BE2C (cell line): ENCODE measurements at regions not wholly inside any gene's neighbourhood (a gene's known extent, or its start where the extent isn't known, plus 50 kb on each side); places are given as distances from the start of the nearest gene placed in this dataset.

ENCODE experiments used
- DNase-seq: peaks from one replicate; pipeline ENCODE4 v3.0.0-alpha.2; 2020
- H3K27me3 ChIP-seq: fragments of 250-450 bp; sonication (Bioruptor Pico); 2 replicates; pipeline ENCODE4 v1.5.1; 2020; ENCODE audit warnings: mild to moderate bottlenecking
- H3K36me3 ChIP-seq: fragments of 250-450 bp; sonication (Bioruptor Pico); 2 replicates; pipeline ENCODE4 v1.5.1; 2020; ENCODE audit warnings: mild to moderate bottlenecking
- H3K4me1 ChIP-seq: fragments of 250-450 bp; sonication (Bioruptor Pico); 2 replicates; pipeline ENCODE4 v1.5.1; 2020
- H3K4me3 ChIP-seq: 2 replicates; pipeline ENCODE4 v1.5.1; 2011; ENCODE audit warnings: low read depth, low read length
- H3K9me3 ChIP-seq: fragments of 250-450 bp; sonication (Bioruptor Pico); 2 replicates; pipeline ENCODE4 v1.5.1; 2020
- CTCF ChIP-seq: IDR thresholded peaks from 2 replicates; pipeline ENCODE4 v1.5.1; 2012; ENCODE audit warnings: mild to moderate bottlenecking, low read depth, low read length

- DNase-seq, result no peak
- no peak for TF ChIP-seq CTCF
- Histone ChIP-seq H3K4me1 (no peaks in the 10 kb centered on the region), H3K36me3 (no peaks in the 10 kb centered on the region), H3K9me3 (peaks cover 2% of the 10 kb centered on the region; the same call in 1 of the 2 replicates), H3K4me3 (no peak overlapping the region), H3K27me3 (no peaks in the 10 kb centered on the region)
Observed at GRCh38 chr5:2902742-2903297, 151.3 kb upstream of the IRX2 start.

- no peaks in the 10 kb centered on the region for H3K36me3 ChIP-seq
- no peaks in the 10 kb centered on the region for H3K4me1 ChIP-seq
- no peaks in the 10 kb centered on the region for H3K27me3 ChIP-seq
- peaks cover 2% of the 10 kb centered on the region; the same call in 1 of the 2 replicates for H3K9me3 ChIP-seq
- TF ChIP-seq CTCF, result no peak
- no peak for DNase-seq
- no peak overlapping the region for H3K4me3 ChIP-seq
Observed at GRCh38 chr5:2902186-2902585, 150.7 kb upstream of the IRX2 start.

- Histone ChIP-seq H3K4me3 (no peak overlapping the region), H3K4me1 (no peaks in the 10 kb centered on the region), H3K27me3 (no peaks in the 10 kb centered on the region), H3K9me3 (peaks cover 2% of the 10 kb centered on the region; the same call in 1 of the 2 replicates), H3K36me3 (no peaks in the 10 kb centered on the region)
- TF ChIP-seq CTCF, result no peak
- no peak for DNase-seq
Observed at GRCh38 chr5:2901511-2901910, 150.0 kb upstream of the IRX2 start.

- Histone ChIP-seq H3K4me1 (no peaks in the 10 kb centered on the region), H3K4me3 (no peak overlapping the region), H3K27me3 (no peaks in the 10 kb centered on the region), H3K9me3 (peaks cover 2% of the 10 kb centered on the region; the same call in 1 of the 2 replicates), H3K36me3 (no peaks in the 10 kb centered on the region)
- no peak for TF ChIP-seq CTCF
- DNase-seq, result no peak
Observed at GRCh38 chr5:2901096-2901495, 149.6 kb upstream of the IRX2 start.

GRCh38 chr5:2900360-2900759, 148.9 kb upstream of the IRX2 start:
- H3K27me3 ChIP-seq, result no peaks in the 10 kb centered on the region
- H3K4me3 ChIP-seq, result no peak overlapping the region
- H3K36me3 ChIP-seq, result no peaks in the 10 kb centered on the region
- H3K4me1 ChIP-seq, result no peaks in the 10 kb centered on the region
- no peak for TF ChIP-seq CTCF
- DNase-seq, result no peak
- H3K9me3 ChIP-seq, result peaks cover 2% of the 10 kb centered on the region; the same call in 1 of the 2 replicates

- H3K9me3 ChIP-seq, result peaks cover 2% of the 10 kb centered on the region; the same call in 1 of the 2 replicates
- no peak for DNase-seq
- TF ChIP-seq CTCF, result no peak
Observed at GRCh38 chr5:2899311-2899710, 147.8 kb upstream of the IRX2 start.

More at GRCh38 chr5:2899311-2899710, 147.8 kb upstream of the IRX2 start:
- no peaks in the 10 kb centered on the region for H3K27me3 ChIP-seq
- no peaks in the 10 kb centered on the region for H3K36me3 ChIP-seq
- no peaks in the 10 kb centered on the region for H3K4me1 ChIP-seq
- no peak overlapping the region for H3K4me3 ChIP-seq
